Body of pancreas (tissue), 4 donors: ENCODE measurements at regions not wholly inside any gene's neighbourhood (a gene's known extent, or its start where the extent isn't known, plus 50 kb on each side); places are given as distances from the start of the nearest gene placed in this dataset.

Experiments
- POLR2A ChIP-seq, 3 donors: fragments of 450-650 bp; IDR thresholded peaks; one replicate each; pipeline ENCODE4 v1.6.1; 2016; ENCODE audit warnings: antibody characterized with exemption in 3 of 3, mild to moderate bottlenecking in 2 of 3
- TF ChIP-seq, protein P1 (sequence below), 7 experiments: fragments of 450-650 bp in 4 of 7; fragments of 200-600 bp in 3 of 7; sonication (generic) in 3 of 7; IDR thresholded peaks; one replicate each; pipeline ENCODE4 v1.5.1; 2016 to 2019; ENCODE audit warnings: antibody characterized with exemption in 7 of 7

DNA sequence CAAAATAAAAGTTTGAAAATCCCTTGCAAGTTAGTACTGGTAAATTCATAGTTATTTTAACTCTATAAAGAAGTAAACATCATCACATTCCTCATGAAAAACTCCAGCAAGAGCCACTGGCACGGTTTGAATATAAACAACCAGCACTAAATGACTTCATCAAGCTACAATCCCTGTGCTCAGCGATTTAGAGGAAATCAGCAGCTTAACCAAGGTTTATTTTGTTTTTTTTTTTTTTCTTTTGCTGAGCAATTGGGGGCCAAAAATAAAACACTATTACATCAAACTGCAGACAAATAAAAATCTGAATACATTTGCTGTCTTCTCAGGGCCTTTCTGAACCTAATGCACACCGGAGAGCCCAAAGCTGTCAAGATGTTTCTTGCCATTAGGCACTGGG, 106.2 kb upstream of the SLC24A2 start:
- no peak for TF ChIP-seq POLR2A (IDR thresholded peaks at IDR 0.05)
- TF ChIP-seq, protein P1, sequence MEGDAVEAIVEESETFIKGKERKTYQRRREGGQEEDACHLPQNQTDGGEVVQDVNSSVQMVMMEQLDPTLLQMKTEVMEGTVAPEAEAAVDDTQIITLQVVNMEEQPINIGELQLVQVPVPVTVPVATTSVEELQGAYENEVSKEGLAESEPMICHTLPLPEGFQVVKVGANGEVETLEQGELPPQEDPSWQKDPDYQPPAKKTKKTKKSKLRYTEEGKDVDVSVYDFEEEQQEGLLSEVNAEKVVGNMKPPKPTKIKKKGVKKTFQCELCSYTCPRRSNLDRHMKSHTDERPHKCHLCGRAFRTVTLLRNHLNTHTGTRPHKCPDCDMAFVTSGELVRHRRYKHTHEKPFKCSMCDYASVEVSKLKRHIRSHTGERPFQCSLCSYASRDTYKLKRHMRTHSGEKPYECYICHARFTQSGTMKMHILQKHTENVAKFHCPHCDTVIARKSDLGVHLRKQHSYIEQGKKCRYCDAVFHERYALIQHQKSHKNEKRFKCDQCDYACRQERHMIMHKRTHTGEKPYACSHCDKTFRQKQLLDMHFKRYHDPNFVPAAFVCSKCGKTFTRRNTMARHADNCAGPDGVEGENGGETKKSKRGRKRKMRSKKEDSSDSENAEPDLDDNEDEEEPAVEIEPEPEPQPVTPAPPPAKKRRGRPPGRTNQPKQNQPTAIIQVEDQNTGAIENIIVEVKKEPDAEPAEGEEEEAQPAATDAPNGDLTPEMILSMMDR (IDR thresholded peaks at IDR 0.05) = no peak
